HEK293T (cell line): ENCODE measurements at regions not wholly inside any gene's neighbourhood (a gene's known extent, or its start where the extent isn't known, plus 50 kb on each side); places are given as distances from the start of the nearest gene placed in this dataset.

ENCODE experiments used
- CTCF ChIA-PET: fragments of 350-600 bp; formaldehyde crosslinking; extraction: SDS; loops from one replicate; lab custom pipeline; 2021; ENCODE audit warnings: antibody characterized with exemption, inconsistent platforms; lab: Yijun Ruan, JAX
- POLR2A ChIA-PET: fragments of 350-600 bp; formaldehyde crosslinking; extraction: SDS; loops from one replicate; lab custom pipeline; 2020; ENCODE audit warnings: antibody characterized with exemption, inconsistent platforms; lab: Yijun Ruan, JAX
- DNase-seq: peaks from one replicate; pipeline ENCODE4 v3.0.0; 2012; ENCODE audit warnings: mixed read lengths; ENCODE audit errors: extremely low spot score
- ARNT ChIP-seq: fragments of 450-650 bp; IDR thresholded peaks from 2 replicates; pipeline ENCODE4 v1.6.1; 2017; ENCODE audit warnings: mild to moderate bottlenecking
- BHLHE40 ChIP-seq: fragments of 450-650 bp; IDR thresholded peaks from 2 replicates; pipeline ENCODE4 v1.6.1; 2016; ENCODE audit warnings: mild to moderate bottlenecking, moderate library complexity, borderline replicate concordance
- CTBP1 ChIP-seq: fragments of 450-650 bp; IDR thresholded peaks from 2 replicates; pipeline ENCODE4 v1.6.1; 2016; ENCODE audit warnings: borderline replicate concordance
- ELF4 ChIP-seq: fragments of 450-650 bp; IDR thresholded peaks from 2 replicates; pipeline ENCODE4 v1.6.1; 2017; ENCODE audit warnings: antibody characterized with exemption
- FOXA1 ChIP-seq: fragments of 450-650 bp; IDR thresholded peaks from 2 replicates; pipeline ENCODE4 v1.6.1; 2016; ENCODE audit warnings: mild to moderate bottlenecking
- FOXK2 ChIP-seq: fragments of 450-650 bp; IDR thresholded peaks from 2 replicates; pipeline ENCODE4 v1.6.1; 2016; ENCODE audit warnings: mild to moderate bottlenecking
- FOXM1 ChIP-seq: fragments of 450-650 bp; IDR thresholded peaks from 2 replicates; pipeline ENCODE4 v1.6.1; 2017; ENCODE audit warnings: mild to moderate bottlenecking, borderline replicate concordance
- HDGF ChIP-seq: fragments of 450-650 bp; IDR thresholded peaks from 2 replicates; pipeline ENCODE4 v1.6.1; 2017; ENCODE audit warnings: antibody characterized with exemption, borderline replicate concordance
- L3MBTL2 ChIP-seq: fragments of 450-650 bp; conservative IDR thresholded peaks from 2 replicates; pipeline ENCODE4 v1.6.1; 2016; ENCODE audit warnings: mild to moderate bottlenecking
- LEF1 ChIP-seq: fragments of 450-650 bp; IDR thresholded peaks from 2 replicates; pipeline ENCODE4 v1.6.1; 2017; ENCODE audit warnings: mild to moderate bottlenecking, borderline replicate concordance
- NFRKB ChIP-seq: fragments of 450-650 bp; IDR thresholded peaks from 2 replicates; pipeline ENCODE4 v1.6.1; 2016; ENCODE audit warnings: mild to moderate bottlenecking, moderate library complexity
- SP1 ChIP-seq: fragments of 450-650 bp; IDR thresholded peaks from 2 replicates; pipeline ENCODE4 v1.6.1; 2017
- SUZ12 ChIP-seq: fragments of 450-650 bp; IDR thresholded peaks from 2 replicates; pipeline ENCODE4 v1.6.1; 2016; ENCODE audit warnings: mild to moderate bottlenecking
- TARDBP ChIP-seq: fragments of 450-650 bp; IDR thresholded peaks from 2 replicates; pipeline ENCODE4 v1.6.1; 2016
- ZNF384 ChIP-seq: fragments of 450-650 bp; IDR thresholded peaks from 2 replicates; pipeline ENCODE4 v1.6.1; 2016
- TF ChIP-seq, protein P1 (sequence below): fragments of 450-650 bp; IDR thresholded peaks from 2 replicates; pipeline ENCODE4 v1.6.1; 2016

DNA sequence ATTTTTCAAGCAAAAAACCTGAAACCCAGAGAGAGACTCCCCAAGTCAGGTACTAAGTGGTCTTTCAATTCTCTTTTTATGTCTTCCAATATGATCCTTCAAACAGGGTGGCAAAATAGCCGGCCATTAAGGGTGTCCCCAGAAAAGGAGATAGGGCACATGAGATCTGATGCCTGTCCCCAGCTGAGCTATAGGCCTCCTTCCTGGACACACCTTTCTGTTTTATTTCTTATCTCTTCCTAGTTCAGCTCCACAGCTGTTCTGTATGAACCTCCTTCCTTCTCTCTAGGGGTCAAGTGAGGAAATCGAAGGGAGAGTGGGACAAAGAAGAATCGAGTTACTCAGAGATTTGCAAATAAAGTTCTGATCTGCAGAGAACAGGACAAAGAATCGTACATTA lies 112.4 kb upstream of the ATP1A1 start:
- TF ChIP-seq BHLHE40 = no peak
- TF ChIP-seq ZNF384 = no peak
- no peak for TF ChIP-seq FOXA1
- no peak for TF ChIP-seq LEF1
- no peak for TF ChIP-seq HDGF
- no peak for TF ChIP-seq SP1
- ChIA-PET POLR2A (no interaction called here), CTCF (no interaction called here)
- no peak for DNase-seq

GRCh38 chr1:116261227-116261626 lies 111.8 kb upstream of the ATP1A1 start:
- CTCF ChIA-PET = no interaction called here
- TF ChIP-seq, protein P1, sequence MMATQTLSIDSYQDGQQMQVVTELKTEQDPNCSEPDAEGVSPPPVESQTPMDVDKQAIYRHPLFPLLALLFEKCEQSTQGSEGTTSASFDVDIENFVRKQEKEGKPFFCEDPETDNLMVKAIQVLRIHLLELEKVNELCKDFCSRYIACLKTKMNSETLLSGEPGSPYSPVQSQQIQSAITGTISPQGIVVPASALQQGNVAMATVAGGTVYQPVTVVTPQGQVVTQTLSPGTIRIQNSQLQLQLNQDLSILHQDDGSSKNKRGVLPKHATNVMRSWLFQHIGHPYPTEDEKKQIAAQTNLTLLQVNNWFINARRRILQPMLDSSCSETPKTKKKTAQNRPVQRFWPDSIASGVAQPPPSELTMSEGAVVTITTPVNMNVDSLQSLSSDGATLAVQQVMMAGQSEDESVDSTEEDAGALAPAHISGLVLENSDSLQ = no peak
- TF ChIP-seq L3MBTL2 (no peak), TARDBP (no peak), HDGF (no peak), CTBP1 (no peak), FOXA1 (no peak), ELF4 (no peak), SP1 (no peak), NFRKB (no peak), BHLHE40 (no peak), FOXK2 (no peak), LEF1 (no peak), ZNF384 (no peak), ARNT (no peak), FOXM1 (no peak), SUZ12 (no peak)
- DNase-seq = no peak
- POLR2A ChIA-PET = no interaction called here

- TF ChIP-seq HDGF = no peak
- TF ChIP-seq FOXA1 = no peak
- TF ChIP-seq ELF4 = no peak
- TF ChIP-seq ZNF384 = no peak
- TF ChIP-seq, protein P1 = no peak
- no peak for TF ChIP-seq NFRKB
- TF ChIP-seq ARNT = no peak
- TF ChIP-seq FOXK2 = no peak
- CTCF ChIA-PET = no interaction called here
- DNase-seq = no peak
- POLR2A ChIA-PET = no interaction called here
Observed at GRCh38 chr1:116262207-116262994, 110.6 kb upstream of the ATP1A1 start.

- TF ChIP-seq ELF4 (no peak), HDGF (no peak), TARDBP (no peak), FOXM1 (no peak), ZNF384 (no peak), L3MBTL2 (no peak), LEF1 (no peak), ARNT (no peak), FOXK2 (no peak), NFRKB (no peak), FOXA1 (no peak)
- TF ChIP-seq, protein P1 = no peak
- DNase-seq = no peak
- ChIA-PET CTCF (no interaction called here), POLR2A (no interaction called here)
Observed at GRCh38 chr1:116262995-116263385, 110.1 kb upstream of the ATP1A1 start.

GRCh38 chr1:116265931-116266863 lies 106.8 kb upstream of the ATP1A1 start:
- TF ChIP-seq L3MBTL2 = no peak
- TF ChIP-seq LEF1 = no peak
- no peak for TF ChIP-seq FOXK2
- no peak for TF ChIP-seq TARDBP
- no peak for TF ChIP-seq HDGF
- no peak for TF ChIP-seq ARNT
- no peak for TF ChIP-seq ELF4
- TF ChIP-seq FOXM1 = no peak
- no peak for TF ChIP-seq FOXA1
- ChIA-PET CTCF (no interaction called here), POLR2A (no interaction called here)
- no peak for DNase-seq

- TF ChIP-seq FOXM1 (no peak), BHLHE40 (no peak), LEF1 (no peak), CTBP1 (no peak), HDGF (no peak), FOXA1 (no peak), L3MBTL2 (no peak), FOXK2 (no peak), ARNT (no peak), SUZ12 (no peak)
- TF ChIP-seq, protein P1 = no peak
- no peak for DNase-seq
- ChIA-PET POLR2A (no interaction called here), CTCF (no interaction called here)
Observed at GRCh38 chr1:116266864-116267212, 106.2 kb upstream of the ATP1A1 start.
